Smooth muscle cell (in vitro differentiated cells): ENCODE measurements at regions not wholly inside any gene's neighbourhood (a gene's known extent, or its start where the extent isn't known, plus 50 kb on each side); places are given as distances from the start of the nearest gene placed in this dataset.

Experiments used
- DNase-seq: peaks from one replicate; lab custom pipeline; 2025; ENCODE audit not compliant: unreplicated experiment; lab: John Stamatoyannopoulos, UW
- H2AFZ ChIP-seq: fragments of 200-600 bp; sonication (generic); 2 replicates; pipeline ENCODE4 v1.6.0; 2016; ENCODE audit warnings: antibody characterized with exemption, low read depth, mild to moderate bottlenecking
- H3F3A ChIP-seq: fragments of 200-600 bp; sonication (generic); 2 replicates; pipeline ENCODE4 v1.6.0; 2017; ENCODE audit warnings: antibody characterized with exemption, low read depth
- H3K27ac ChIP-seq: fragments of 200-600 bp; sonication (generic); 2 replicates; pipeline ENCODE4 v1.5.1; 2016; ENCODE audit warnings: low read depth, mild to moderate bottlenecking
- H3K27me3 ChIP-seq: fragments of 200-600 bp; sonication (generic); 2 replicates; pipeline ENCODE4 v1.6.1; 2016; ENCODE audit warnings: low read depth, mild to moderate bottlenecking
- H3K36me3 ChIP-seq: fragments of 200-600 bp; sonication (generic); 2 replicates; pipeline ENCODE4 v1.5.1; 2016; ENCODE audit warnings: low read depth
- H3K4me1 ChIP-seq: fragments of 200-600 bp; sonication (generic); 2 replicates; pipeline ENCODE4 v1.5.1; 2016; ENCODE audit warnings: low read depth
- H3K4me2 ChIP-seq: fragments of 200-600 bp; sonication (generic); 2 replicates; pipeline ENCODE4 v1.6.0; 2016; ENCODE audit warnings: mild to moderate bottlenecking
- H3K4me3 ChIP-seq: fragments of 200-600 bp; sonication (generic); 2 replicates; pipeline ENCODE4 v1.5.1; 2016; ENCODE audit warnings: mild to moderate bottlenecking
- H3K79me2 ChIP-seq: fragments of 200-600 bp; sonication (generic); 2 replicates; pipeline ENCODE4 v1.6.0; 2016; ENCODE audit warnings: low read depth, mild to moderate bottlenecking
- H3K9ac ChIP-seq: fragments of 200-600 bp; sonication (generic); 2 replicates; pipeline ENCODE4 v1.6.0; 2016; ENCODE audit warnings: low read depth
- H3K9me3 ChIP-seq: fragments of 200-600 bp; sonication (generic); replicated peaks from 2 replicates; pipeline ENCODE4 v1.5.1; 2016; ENCODE audit warnings: low read depth
- H4K20me1 ChIP-seq: fragments of 200-600 bp; sonication (generic); 2 replicates; pipeline ENCODE4 v1.6.0; 2016; ENCODE audit warnings: low read depth
- CTCF ChIP-seq: fragments of 200-600 bp; sonication (generic); IDR thresholded peaks from 2 replicates; pipeline ENCODE4 v1.5.1; 2017; ENCODE audit warnings: borderline replicate concordance, mild to moderate bottlenecking, antibody characterized with exemption; ENCODE audit not compliant: insufficient read depth, poor library complexity, severe bottlenecking
- WGBS: methylation state at CpG from one replicate; pipeline ENCODE4 v1.1.7; 2016; ENCODE audit warnings: low lambda C conversion rate; 5-methylcytosine and 5-hydroxymethylcytosine counted together

- Histone ChIP-seq H3F3A (no peaks in the 10 kb centered on the region), H2AFZ (no peak overlapping the region), H3K4me2 (no peak overlapping the region), H3K4me3 (no peak overlapping the region), H4K20me1 (no peaks in the 10 kb centered on the region), H3K27me3 (no peaks in the 10 kb centered on the region), H3K79me2 (no peaks in the 10 kb centered on the region), H3K4me1 (no peaks in the 10 kb centered on the region), H3K9me3 (no peaks in the 10 kb centered on the region), H3K36me3 (no peaks in the 10 kb centered on the region), H3K27ac (no peak overlapping the region), H3K9ac (no peak overlapping the region)
- no peak for DNase-seq
- no peak for TF ChIP-seq CTCF
- 84% methylated on average over 2 of the region's 2 CpGs for WGBS
These were observed 257.1 kb upstream of the DYNLRB2 start for GRCh38 chr16:80283466-80284392.

GRCh38 chr16:80280557-80280956, 260.2 kb upstream of the DYNLRB2 start:
- TF ChIP-seq CTCF: no peak
- 88% methylated on average over 7 of the region's 7 CpGs for WGBS

GRCh38 chr16:80279656-80280055, 261.1 kb upstream of the DYNLRB2 start:
- H3K27me3 ChIP-seq: no peaks in the 10 kb centered on the region
- H3K4me3 ChIP-seq: no peak overlapping the region
- no peak overlapping the region for H3K9ac ChIP-seq
- no peaks in the 10 kb centered on the region for H3K79me2 ChIP-seq
- no peaks in the 10 kb centered on the region for H3K36me3 ChIP-seq
- 83% methylated on average over 4 of the region's 4 CpGs for WGBS
- no peaks in the 10 kb centered on the region for H3F3A ChIP-seq
- H3K4me1 ChIP-seq: peaks cover 3% of the 10 kb centered on the region
- H2AFZ ChIP-seq: no peak overlapping the region
- no peaks in the 10 kb centered on the region for H3K9me3 ChIP-seq
- no peak for DNase-seq
- no peak overlapping the region for H3K4me2 ChIP-seq
- no peaks in the 10 kb centered on the region for H4K20me1 ChIP-seq
- no peak for TF ChIP-seq CTCF
- no peak overlapping the region for H3K27ac ChIP-seq

More at GRCh38 chr16:80280557-80280956, 260.2 kb upstream of the DYNLRB2 start:
- Histone ChIP-seq H3K79me2 (no peaks in the 10 kb centered on the region), H3K9me3 (no peaks in the 10 kb centered on the region), H3K4me1 (no peaks in the 10 kb centered on the region), H3K4me3 (no peak overlapping the region), H3K36me3 (no peaks in the 10 kb centered on the region), H3K4me2 (no peak overlapping the region), H2AFZ (no peak overlapping the region), H3F3A (no peaks in the 10 kb centered on the region), H3K27ac (no peak overlapping the region), H3K27me3 (no peaks in the 10 kb centered on the region), H4K20me1 (no peaks in the 10 kb centered on the region), H3K9ac (no peak overlapping the region)
- DNase-seq: no peak
